ENCODE measurements at regions not wholly inside any gene's neighbourhood (a gene's known extent, or its start where the extent isn't known, plus 50 kb on each side); places are given as distances from the start of the nearest gene placed in this dataset.
A peak's percentile ranks its signal among the peaks of the same experiment; 100 is the strongest.
"Not testable (repeated sequence)": the region's sequence is repeated elsewhere in the genome, so short reads cannot be mapped to it uniquely, and the experiment has no call there.

DNA sequence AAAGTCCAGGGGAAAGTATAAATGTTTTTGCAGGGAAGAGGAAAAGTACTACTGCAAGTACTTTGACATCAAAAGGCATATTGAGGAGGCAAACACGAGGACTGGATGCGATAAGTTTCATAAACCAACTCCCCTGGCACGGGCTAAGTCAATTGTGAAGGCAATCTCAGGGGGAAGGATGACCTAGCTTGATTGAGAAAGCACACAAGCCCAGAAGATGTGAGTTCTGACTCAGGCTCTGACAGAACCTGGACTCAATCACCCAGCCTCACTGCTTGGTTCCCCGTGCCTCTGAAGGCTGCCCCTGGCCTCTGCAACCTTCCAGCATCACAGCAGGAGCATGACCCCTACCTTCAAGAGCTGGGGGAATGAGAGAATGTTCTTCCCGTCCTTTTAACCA lies 93.2 kb upstream of the ZNF438 start:
- DNase-seq (ENCODE audit: low read depth), result no peak

DNA sequence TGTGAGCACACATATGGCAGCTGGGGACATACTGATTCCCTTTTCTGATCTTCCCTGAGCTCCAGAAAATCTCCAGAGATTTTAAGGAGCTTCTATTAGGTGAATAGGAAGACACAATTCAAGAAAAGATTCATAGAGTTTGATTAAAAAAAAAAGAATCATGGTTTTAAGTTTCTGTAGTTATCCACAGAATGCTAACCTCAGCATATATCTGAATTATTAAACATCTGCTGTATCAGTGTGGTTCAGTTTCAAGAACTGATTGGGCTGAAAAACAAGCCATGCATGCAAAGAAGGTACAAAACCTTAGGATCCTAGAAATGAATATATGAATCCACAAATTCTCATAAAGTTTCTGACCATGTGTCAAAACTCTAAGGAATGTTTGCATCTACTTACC lies 94.1 kb upstream of the ZNF438 start:
- DNase-seq (ENCODE audit: low read depth), result no peak

DNA sequence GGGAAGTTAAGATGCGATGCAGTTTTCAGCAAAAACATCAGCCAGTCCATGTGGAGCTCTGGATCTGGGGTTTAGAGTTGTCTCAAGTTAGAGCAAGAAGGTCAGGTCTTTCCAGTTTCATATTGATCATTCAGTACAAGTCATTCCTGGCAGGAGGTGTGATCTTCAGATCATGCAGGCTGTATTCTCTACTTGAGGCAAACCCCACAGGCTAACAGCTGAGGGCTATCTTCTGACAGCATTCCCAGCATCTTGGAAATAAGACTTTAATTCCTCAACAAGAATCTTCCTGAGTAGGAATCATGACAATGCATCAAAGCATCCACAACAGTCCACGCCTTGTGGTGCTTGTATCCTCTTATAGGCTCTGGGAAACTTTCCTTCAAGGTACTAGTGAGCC lies 94.9 kb upstream of the ZNF438 start:
- DNase-seq (ENCODE audit: low read depth), result no peak

DNA sequence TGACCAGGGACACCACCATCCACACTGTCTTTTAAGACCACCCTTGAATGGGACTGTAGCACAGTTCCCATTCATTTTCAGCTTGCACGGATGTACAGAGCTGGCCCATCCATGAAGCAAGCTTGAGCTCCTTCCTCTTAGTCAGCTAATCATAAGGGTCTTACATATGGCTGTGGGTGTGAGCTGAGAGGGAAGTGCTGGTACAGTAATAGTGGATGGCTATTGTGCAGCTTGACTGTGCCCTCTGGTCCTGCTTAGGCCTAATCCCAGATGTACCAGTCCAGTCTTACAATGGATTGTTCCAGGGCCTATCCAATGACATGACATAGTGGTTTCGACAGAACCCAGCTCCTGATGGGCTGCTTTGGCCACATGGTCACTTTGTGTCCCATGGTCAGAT lies 96.9 kb upstream of the ZNF438 start:
- no peak for DNase-seq (ENCODE audit: low read depth)

DNA sequence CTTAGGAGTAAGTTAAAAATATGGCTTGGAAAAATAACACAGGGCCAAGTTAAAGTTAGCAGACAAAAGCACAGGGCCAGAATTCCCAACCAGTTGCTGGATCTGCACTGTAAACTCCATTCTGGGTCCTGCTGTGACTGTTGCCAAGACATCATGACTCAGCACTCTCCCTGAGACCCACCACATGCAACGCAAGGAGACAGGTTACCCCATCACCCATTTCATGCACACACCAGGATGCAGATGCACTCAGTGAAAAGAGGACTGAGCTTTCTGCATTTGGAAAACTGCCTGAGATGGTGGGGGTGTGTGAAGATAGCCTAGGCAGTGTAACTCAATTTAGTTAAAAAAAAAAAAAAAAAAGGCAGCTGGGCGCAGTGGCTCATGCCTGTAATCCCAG lies 97.6 kb upstream of the ZNF438 start:
- DNase-seq (ENCODE audit: low read depth), result peak; percentile 56

DNA sequence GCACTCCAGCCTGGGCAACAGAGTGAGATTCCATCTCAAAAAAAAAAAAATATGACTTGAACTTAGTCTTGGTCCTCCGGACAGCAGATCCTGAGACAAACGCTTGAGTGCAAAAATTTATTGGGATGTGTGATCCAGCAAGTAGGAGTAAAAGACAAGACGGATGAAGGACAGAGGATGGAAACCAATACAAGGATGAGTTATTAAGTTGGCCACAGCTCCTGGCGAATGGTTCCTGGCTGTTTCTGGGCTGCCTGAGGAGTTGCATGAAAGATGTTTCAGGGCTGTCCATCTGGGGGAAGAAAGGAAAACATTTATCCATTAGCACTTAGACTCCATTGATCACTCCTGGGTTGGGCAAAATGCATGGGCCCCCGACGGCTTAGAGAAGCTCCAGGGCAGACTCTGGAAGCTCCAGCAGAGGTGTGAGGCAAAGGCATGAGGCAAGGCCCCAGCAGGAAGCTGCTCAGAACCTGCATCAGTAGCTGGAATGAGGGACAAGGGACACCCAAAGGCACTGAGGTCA lies 98.3 kb upstream of the ZNF438 start:
- DNase-seq (ENCODE audit: low read depth), result no peak

- DNase-seq (ENCODE audit: low read depth), result no peak
Observed at GRCh38 chr10:31130406-31130805, 98.7 kb upstream of the ZNF438 start.

DNA sequence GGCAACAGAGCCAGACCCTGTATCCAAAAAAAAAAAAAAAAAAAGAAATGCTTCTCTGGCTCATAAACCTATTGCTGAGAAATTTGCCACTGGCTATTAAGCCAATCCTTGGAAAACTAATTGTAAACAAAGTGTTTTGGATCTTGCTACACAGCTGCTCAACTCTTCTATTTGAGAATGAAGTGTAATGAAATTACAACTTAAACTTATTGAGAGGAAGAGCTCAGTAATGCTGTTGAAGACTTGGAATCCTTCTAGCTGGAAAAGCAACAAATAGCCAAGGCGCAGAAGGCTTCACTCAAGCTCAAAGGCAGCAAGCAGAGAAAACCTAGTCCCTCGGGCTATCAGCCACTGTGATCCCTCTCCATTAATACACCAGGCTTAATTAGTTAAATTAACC lies 99.6 kb upstream of the ZNF438 start:
- no peak for DNase-seq (ENCODE audit: low read depth)

DNA sequence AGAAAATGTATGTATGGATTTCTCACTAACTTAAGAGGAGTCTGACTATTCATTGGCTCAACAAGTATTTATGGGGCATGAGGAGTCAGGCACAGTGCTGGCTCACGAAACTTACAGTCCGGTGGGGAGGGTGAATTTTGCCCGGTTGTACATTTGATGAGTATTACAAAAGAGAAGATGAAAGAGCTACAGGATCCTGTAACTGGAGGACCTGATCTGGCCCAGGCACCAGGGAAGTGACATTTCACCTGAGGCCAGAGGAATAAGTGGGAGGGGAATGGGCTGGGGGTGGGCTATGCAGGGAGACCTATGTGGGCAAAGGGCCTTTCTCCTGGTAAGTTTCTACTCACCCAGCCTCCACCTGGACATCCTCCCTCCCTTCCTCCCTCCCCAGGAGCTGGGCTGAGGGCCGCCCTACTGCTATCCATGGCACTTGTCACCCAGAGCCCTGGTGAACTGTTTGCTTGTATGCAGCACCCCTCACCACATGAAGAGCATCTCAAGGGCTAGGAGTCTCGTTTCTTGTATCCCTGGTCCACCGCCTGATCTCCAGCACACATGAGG lies 101.1 kb upstream of the ZNF438 start:
- no peak for DNase-seq (ENCODE audit: low read depth)

GRCh38 chr10:31133251-31133791 lies 101.7 kb upstream of the ZNF438 start:
- DNase-seq (ENCODE audit: low read depth), result no peak

- no peak for DNase-seq (ENCODE audit: low read depth)
Observed at GRCh38 chr10:31133792-31134310, 102.2 kb upstream of the ZNF438 start.

- DNase-seq (ENCODE audit: low read depth), result no peak
Observed at GRCh38 chr10:31134311-31134952, 102.8 kb upstream of the ZNF438 start.

DNA sequence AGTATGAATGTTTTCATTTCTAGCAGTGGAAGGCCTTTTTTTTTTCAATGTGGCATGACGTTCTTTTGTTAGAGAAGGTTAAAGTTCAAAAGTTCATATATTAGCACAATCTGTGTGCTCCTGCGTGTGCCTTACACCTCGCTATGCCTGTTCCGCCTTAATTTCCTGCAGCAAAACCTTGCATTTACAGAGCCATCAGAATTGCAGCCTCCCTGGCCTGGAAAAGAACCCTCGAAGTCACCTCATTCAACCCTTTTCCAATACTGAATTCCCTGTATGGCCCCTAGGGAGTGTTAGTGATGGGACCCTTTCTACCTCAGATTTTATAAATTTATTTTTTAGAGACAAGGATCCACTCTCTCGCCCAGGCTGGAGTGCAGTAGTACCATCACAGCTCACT lies 103.5 kb upstream of the ZNF438 start:
- DNase-seq (ENCODE audit: low read depth), result no peak

DNA sequence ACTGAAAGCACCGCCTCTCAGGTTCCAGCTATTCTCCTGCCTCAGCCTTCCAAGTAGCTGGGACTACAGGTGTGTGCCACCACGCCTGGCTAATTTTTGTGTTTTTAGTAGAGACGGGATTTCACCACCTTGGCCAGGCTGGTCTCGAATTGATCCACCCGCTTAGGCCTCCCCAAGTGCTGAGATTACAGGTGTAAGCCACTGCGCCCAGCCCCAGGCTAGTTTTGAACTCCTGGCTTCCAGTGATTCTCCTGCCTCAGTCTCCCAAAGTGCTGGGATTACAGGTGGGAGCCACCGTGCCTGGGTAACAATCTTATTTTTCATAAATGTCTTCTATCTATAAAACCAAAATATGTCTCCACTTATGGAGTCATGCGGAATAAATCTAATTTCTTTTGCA lies 104.1 kb upstream of the ZNF438 start:
- not testable (repeated sequence) for DNase-seq (ENCODE audit: low read depth)

GRCh38 chr10:31136386-31136785 lies 104.7 kb upstream of the ZNF438 start:
- no peak for DNase-seq (ENCODE audit: low read depth)

DNA sequence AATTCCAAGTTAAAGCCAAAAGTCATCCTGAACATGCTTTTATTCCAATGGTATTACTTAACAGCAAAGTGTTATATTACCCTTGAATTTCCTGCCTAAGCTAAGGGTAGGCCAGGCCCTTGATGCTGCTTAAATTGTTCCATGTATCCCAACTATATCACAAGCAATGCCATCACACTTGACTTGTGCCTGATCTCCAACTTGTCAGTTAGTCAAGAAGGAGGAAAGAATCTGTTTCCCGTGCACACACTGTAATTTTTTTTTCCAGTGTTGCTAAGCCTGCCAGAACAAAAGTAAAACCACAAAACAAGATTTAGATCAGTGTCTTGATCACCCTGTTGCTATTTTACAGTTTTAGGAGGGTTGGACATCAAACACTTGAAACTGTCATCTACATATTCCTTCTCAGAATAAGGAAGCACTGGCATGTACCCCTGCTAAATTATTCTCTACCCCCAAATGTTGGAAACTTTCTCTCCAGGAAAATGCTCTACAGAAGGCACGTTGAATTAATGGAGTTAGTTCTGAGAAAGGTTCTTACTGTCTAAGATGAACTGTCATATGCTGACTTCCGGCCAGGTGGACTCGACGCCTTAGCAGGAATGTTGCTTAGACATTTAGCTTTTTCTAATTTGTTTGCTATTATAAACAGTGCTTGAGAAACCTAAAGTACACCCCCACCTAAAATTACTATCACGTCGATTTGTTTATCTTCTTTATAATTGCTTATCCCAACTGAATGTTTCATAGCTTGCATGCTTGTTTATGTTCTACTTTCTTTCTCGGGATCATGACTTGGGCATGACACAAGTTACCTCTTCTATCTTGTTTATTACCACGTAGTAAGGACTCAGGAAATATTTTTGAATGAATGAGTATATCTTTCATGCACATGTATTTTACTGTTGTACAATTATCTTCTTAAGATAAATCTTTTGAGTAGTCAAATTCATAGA lies 105.5 kb upstream of the ZNF438 start:
- DNase-seq (ENCODE audit: low read depth), result no peak

DNA sequence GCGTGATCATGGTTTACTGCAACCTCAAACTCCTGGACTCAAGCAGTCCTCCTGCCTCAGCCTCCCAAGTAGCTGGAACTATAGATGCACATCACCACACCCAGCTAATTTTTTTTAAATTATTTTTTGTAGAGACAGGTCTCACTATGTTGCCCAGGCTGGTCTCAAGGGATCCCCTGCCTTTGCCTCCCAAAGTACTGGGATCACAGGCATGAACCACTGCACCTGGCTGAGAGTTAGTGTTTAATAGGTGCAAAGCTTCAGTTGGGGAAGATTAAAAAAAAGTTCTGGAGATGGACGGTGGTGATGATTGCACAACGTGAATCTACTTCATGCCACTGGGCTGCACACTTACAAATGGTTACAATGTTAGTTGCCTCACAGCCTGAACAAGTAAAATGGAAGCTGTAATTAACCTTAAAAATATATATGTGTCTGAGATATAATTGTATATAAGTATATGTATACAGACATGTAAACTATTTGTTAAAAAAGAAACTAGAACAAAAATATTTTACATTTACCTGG lies 106.4 kb upstream of the ZNF438 start:
- DNase-seq (ENCODE audit: low read depth), result no peak

GRCh38 chr10:31139497-31139896 lies 107.8 kb upstream of the ZNF438 start:
- DNase-seq (ENCODE audit: low read depth), result no peak

- DNase-seq (ENCODE audit: low read depth), result no peak
Observed at GRCh38 chr10:31140716-31141115, 109.1 kb upstream of the ZNF438 start.

DNA sequence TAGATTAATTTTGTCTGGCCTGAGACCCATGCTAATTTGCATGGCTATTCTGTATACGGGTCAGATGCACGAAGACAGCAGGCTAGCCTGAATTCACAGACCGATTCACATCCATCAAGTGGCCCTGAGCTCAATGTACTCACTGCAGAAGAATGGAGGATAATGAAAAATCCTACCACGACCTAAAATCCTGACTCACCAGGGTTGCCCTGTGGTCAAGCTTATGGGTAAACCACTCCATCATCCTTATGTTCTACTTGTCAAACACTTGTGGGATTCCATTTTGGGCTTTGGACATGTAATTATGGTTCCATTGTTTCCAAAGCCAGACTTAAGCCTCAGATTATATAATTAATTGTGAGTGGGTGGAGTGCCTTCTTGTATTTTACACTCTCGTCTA lies 110.4 kb upstream of the ZNF438 start:
- DNase-seq (ENCODE audit: low read depth), result peak; percentile 64

DNA sequence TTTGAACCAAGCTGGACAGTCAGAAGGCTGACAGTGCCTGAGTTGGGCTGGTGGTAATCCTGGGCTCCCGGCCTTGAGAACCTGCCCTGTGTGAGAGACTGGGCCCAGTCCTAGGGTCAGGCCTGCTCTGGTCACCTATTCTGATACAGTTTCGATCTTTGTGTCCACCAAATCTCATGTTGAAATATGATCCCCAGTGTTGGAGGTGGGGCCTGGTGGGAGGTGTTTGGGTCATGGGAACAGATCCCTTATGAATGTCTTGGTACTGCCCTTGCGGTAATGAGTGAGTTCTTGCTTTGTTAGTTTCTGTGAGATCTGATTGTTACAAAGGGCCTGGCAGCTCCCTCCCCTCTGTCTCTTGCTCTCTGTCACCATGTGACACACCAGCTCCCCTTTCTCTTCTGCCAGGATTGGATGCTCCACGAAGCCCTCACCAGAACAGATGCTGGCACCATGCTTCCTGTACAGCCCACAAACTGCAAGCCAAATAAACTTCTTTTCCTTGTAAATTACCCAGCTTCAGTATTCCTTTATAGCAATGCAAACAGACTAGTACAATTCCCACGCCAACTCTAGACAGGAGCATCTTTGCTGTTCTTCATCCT lies 111.8 kb upstream of the ZNF438 start:
- no peak for DNase-seq (ENCODE audit: low read depth)

DNA sequence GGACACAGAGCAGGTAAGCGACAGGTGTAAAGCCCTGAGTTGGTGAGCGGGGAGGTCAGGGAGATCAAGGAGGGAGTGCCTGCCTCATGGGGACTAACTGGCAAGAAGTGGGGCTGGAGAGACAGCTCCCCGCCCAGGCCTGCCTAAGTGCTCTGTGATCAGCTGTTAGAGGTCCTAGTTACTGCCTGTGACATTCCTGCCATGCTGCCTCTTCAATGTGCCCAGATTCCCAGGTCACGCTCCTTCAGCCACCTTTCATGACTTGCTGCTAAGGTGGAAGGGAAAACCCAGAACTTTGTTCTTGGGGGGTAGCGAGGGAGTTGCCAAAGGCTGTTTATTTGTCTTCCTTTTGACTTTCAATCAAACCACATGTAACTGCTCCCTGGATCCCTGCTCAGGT lies 114.3 kb upstream of the ZNF438 start:
- DNase-seq (ENCODE audit: low read depth), result no peak

Data from GM04504 (cell line).